Neutrophil (primary cell): ENCODE measurements at regions not wholly inside any gene's neighbourhood (a gene's known extent, or its start where the extent isn't known, plus 50 kb on each side); places are given as distances from the start of the nearest gene placed in this dataset.

ENCODE experiments used
- H3K27ac ChIP-seq: fragments of 200-600 bp; sonication (generic); 2 replicates; pipeline ENCODE4 v1.5.1; 2016; ENCODE audit warnings: mild to moderate bottlenecking, moderate library complexity
- H3K27me3 ChIP-seq: fragments of 200-600 bp; sonication (generic); 2 replicates; pipeline ENCODE4 v1.6.0; 2016; ENCODE audit warnings: mild to moderate bottlenecking
- H3K36me3 ChIP-seq: fragments of 200-600 bp; sonication (generic); 2 replicates; pipeline ENCODE4 v1.5.1; 2017
- H3K4me1 ChIP-seq, 2 experiments: fragments of 200-600 bp in 1 of 2; sonication (generic) in 1 of 2; 1 replicate in 1 of 2; 2 replicates in 1 of 2; pipeline versions ENCODE4 v1.5.1 to v1.6.1; 2013 to 2016; ENCODE audit warnings: low read depth in 1 of 2, low read length in 1 of 2, mild to moderate bottlenecking in 1 of 2, moderate library complexity in 1 of 2; ENCODE audit not compliant: control insufficient read depth in 1 of 2, insufficient read depth in 1 of 2
- H3K4me3 ChIP-seq, 2 experiments: fragments of 200-600 bp in 1 of 2; sonication (generic) in 1 of 2; 1 replicate in 1 of 2; 2 replicates in 1 of 2; pipeline ENCODE4 v1.5.1; 2013 to 2016; ENCODE audit warnings: low read depth in 1 of 2, low read length in 1 of 2, mild to moderate bottlenecking in 1 of 2, moderate library complexity in 1 of 2
- H3K9me3 ChIP-seq: fragments of 200-600 bp; sonication (generic); 2 replicates; pipeline ENCODE4 v1.5.1; 2016
- CTCF ChIP-seq: fragments of 200-600 bp; sonication (generic); IDR thresholded peaks from 2 replicates; pipeline ENCODE4 v1.5.1; 2016; ENCODE audit warnings: antibody characterized with exemption

- Histone ChIP-seq H3K36me3 (no peaks in the 10 kb centered on the region), H3K4me1 (no peaks in the 10 kb centered on the region), H3K27ac (no peak overlapping the region), H3K27me3 (no peaks in the 10 kb centered on the region), H3K9me3 (no peaks in the 10 kb centered on the region), H3K4me3 (no peak overlapping the region)
- TF ChIP-seq CTCF: no peak
Measured at GRCh38 chr11:80698637-80699036, 1257.8 kb upstream of the TENM4 start.

GRCh38 chr11:80694385-80694784 is 1253.6 kb upstream of the TENM4 start:
- Histone ChIP-seq H3K9me3 (no peaks in the 10 kb centered on the region), H3K27me3 (no peaks in the 10 kb centered on the region), H3K36me3 (no peaks in the 10 kb centered on the region), H3K27ac (no peak overlapping the region), H3K4me3 (no peak overlapping the region), H3K4me1 (no peaks in the 10 kb centered on the region)
- TF ChIP-seq CTCF: no peak

- H3K4me1 ChIP-seq: no peaks in the 10 kb centered on the region
- H3K4me3 ChIP-seq: no peak overlapping the region
- H3K36me3 ChIP-seq: no peaks in the 10 kb centered on the region
- H3K27ac ChIP-seq: no peak overlapping the region
- no peak for TF ChIP-seq CTCF
- no peaks in the 10 kb centered on the region for H3K9me3 ChIP-seq
- no peaks in the 10 kb centered on the region for H3K27me3 ChIP-seq
Measured at GRCh38 chr11:80687941-80688340, 1247.1 kb upstream of the TENM4 start.

- Histone ChIP-seq H3K27ac (no peak overlapping the region), H3K27me3 (no peaks in the 10 kb centered on the region)
- TF ChIP-seq CTCF: no peak
Measured at GRCh38 chr11:80686889-80687288, 1246.1 kb upstream of the TENM4 start.

GRCh38 chr11:80673566-80673965 is 1232.7 kb upstream of the TENM4 start:
- TF ChIP-seq CTCF: no peak
- Histone ChIP-seq H3K27me3 (no peaks in the 10 kb centered on the region), H3K36me3 (no peaks in the 10 kb centered on the region), H3K4me1 (no peaks in the 10 kb centered on the region), H3K27ac (no peak overlapping the region), H3K4me3 (no peak overlapping the region), H3K9me3 (no peaks in the 10 kb centered on the region)

More at GRCh38 chr11:80686889-80687288, 1246.1 kb upstream of the TENM4 start:
- Histone ChIP-seq H3K4me3 (no peak overlapping the region), H3K9me3 (no peaks in the 10 kb centered on the region), H3K4me1 (no peaks in the 10 kb centered on the region), H3K36me3 (no peaks in the 10 kb centered on the region)

- no peak for TF ChIP-seq CTCF
- Histone ChIP-seq H3K36me3 (no peaks in the 10 kb centered on the region), H3K27ac (no peak overlapping the region), H3K9me3 (no peaks in the 10 kb centered on the region), H3K27me3 (no peaks in the 10 kb centered on the region), H3K4me1 (no peaks in the 10 kb centered on the region), H3K4me3 (no peak overlapping the region)
Measured at GRCh38 chr11:80669620-80670019, 1228.8 kb upstream of the TENM4 start.
